ENCODE measurements at regions not wholly inside any gene's neighbourhood (a gene's known extent, or its start where the extent isn't known, plus 50 kb on each side); places are given as distances from the start of the nearest gene placed in this dataset.
"Not testable (repeated sequence)": the region's sequence is repeated elsewhere in the genome, so short reads cannot be mapped to it uniquely, and the experiment has no call there.

DNA sequence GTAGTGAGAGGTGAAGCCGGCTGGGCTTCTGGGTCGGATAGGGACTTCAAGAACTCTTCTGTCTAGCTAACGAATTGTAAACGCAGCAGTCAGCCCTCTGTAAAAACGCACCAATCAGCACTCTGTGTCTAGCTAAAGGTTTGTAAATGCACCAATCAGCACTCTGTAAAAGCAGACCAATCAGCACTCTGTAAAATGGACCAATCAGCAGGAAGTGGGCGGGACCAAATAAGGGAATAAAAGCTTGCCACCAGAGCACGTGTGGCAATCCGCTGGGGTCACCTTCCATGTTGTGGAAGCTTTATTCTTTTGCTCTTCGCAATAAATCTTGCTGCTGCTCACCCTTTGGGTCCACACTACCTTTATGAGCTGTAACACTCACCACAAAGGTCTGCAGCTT, 267.9 kb downstream of the INHBA start:
- DNase-seq; H3K27ac ChIP-seq (ENCODE audit: low read length, poor library complexity, severe bottlenecking); H2AFZ ChIP-seq (ENCODE audit: low read depth, low read length); H3K27me3 ChIP-seq (ENCODE audit: control insufficient read depth in 1 of 2, insufficient read depth in 1 of 2, low read length in 2 of 2); H2BK12ac ChIP-seq (ENCODE audit: low read length in 2 of 2); H3K23ac ChIP-seq (ENCODE audit: low read length in 2 of 2); H3K4ac ChIP-seq (ENCODE audit: low read depth in 1 of 2, low read length in 2 of 2); H4K91ac ChIP-seq (ENCODE audit: low read length); H3K14ac ChIP-seq (ENCODE audit: low read length in 2 of 2); H2AK5ac ChIP-seq (ENCODE audit: low read length, severe bottlenecking); H3K36me3 ChIP-seq (ENCODE audit: control insufficient read depth in 1 of 2, insufficient read depth in 2 of 2, low read depth in 1 of 2, low read length in 2 of 2); H2BK15ac ChIP-seq (ENCODE audit: low read depth, poor library complexity, severe bottlenecking); H3K79me1 ChIP-seq (replicated peaks; ENCODE audit: low read length, poor library complexity, severe bottlenecking); H3K4me3 ChIP-seq (ENCODE audit: insufficient read depth in 1 of 2, low read depth in 1 of 2, low read length in 2 of 2); H3K9me3 ChIP-seq (ENCODE audit: control insufficient read depth, low read length); H2BK5ac ChIP-seq (ENCODE audit: low read depth, low read length, poor library complexity, severe bottlenecking); H3K9ac ChIP-seq (ENCODE audit: low read length); H3K4me2 ChIP-seq (ENCODE audit: low read length, poor library complexity, severe bottlenecking); H3K18ac ChIP-seq (ENCODE audit: low read depth in 1 of 2, low read length in 2 of 2); H3K4me1 ChIP-seq (ENCODE audit: control insufficient read depth, insufficient read depth, low read depth, low read length); H2BK120ac ChIP-seq (ENCODE audit: low read depth, low read length); H4K8ac ChIP-seq (ENCODE audit: low read length): not testable (repeated sequence)
- 84% methylated on average over 9 of the region's 9 CpGs for WGBS

- no peak overlapping the region for H2BK5ac ChIP-seq (ENCODE audit: low read depth, low read length, poor library complexity, severe bottlenecking)
- H3K9ac ChIP-seq (ENCODE audit: low read length), result no peak overlapping the region
- H3K18ac ChIP-seq (ENCODE audit: low read depth in 1 of 2, low read length in 2 of 2), result no peak overlapping the region
- H3K23ac ChIP-seq (ENCODE audit: low read length in 2 of 2), result no peak overlapping the region
- H2AK5ac ChIP-seq (ENCODE audit: low read length, severe bottlenecking), result no peak overlapping the region
- no peak for DNase-seq
- H4K91ac ChIP-seq (ENCODE audit: low read length), result no peak overlapping the region
- no peaks in the 10 kb centered on the region for H3K79me1 ChIP-seq (replicated peaks; ENCODE audit: low read length, poor library complexity, severe bottlenecking)
- H2AFZ ChIP-seq (ENCODE audit: low read depth, low read length), result no peak overlapping the region
- H3K9me3 ChIP-seq (ENCODE audit: control insufficient read depth, low read length), result no peaks in the 10 kb centered on the region
- no peak overlapping the region for H3K4me2 ChIP-seq (ENCODE audit: low read length, poor library complexity, severe bottlenecking)
- 96% methylated on average over 3 of the region's 3 CpGs for WGBS
- no peaks in the 10 kb centered on the region for H3K4me1 ChIP-seq (ENCODE audit: control insufficient read depth, insufficient read depth, low read depth, low read length)
- no peak overlapping the region for H2BK15ac ChIP-seq (ENCODE audit: low read depth, poor library complexity, severe bottlenecking)
- no peak overlapping the region for H2BK12ac ChIP-seq (ENCODE audit: low read length in 2 of 2)
- no peaks in the 10 kb centered on the region for H3K36me3 ChIP-seq (ENCODE audit: control insufficient read depth in 1 of 2, insufficient read depth in 2 of 2, low read depth in 1 of 2, low read length in 2 of 2)
- no peak overlapping the region for H3K4me3 ChIP-seq (ENCODE audit: insufficient read depth in 1 of 2, low read depth in 1 of 2, low read length in 2 of 2)
- no peak overlapping the region for H3K4ac ChIP-seq (ENCODE audit: low read depth in 1 of 2, low read length in 2 of 2)
- H4K8ac ChIP-seq (ENCODE audit: low read length), result no peak overlapping the region
- H3K14ac ChIP-seq (ENCODE audit: low read length in 2 of 2), result no peak overlapping the region
- no peaks in the 10 kb centered on the region for H3K27me3 ChIP-seq (ENCODE audit: control insufficient read depth in 1 of 2, insufficient read depth in 1 of 2, low read length in 2 of 2)
- no peak overlapping the region for H3K27ac ChIP-seq (ENCODE audit: low read length, poor library complexity, severe bottlenecking)
- H2BK120ac ChIP-seq (ENCODE audit: low read depth, low read length), result no peak overlapping the region
Measured at GRCh38 chr7:41431671-41432070, 271.2 kb downstream of the INHBA start.

- Histone ChIP-seq H2BK15ac (ENCODE audit: low read depth, poor library complexity, severe bottlenecking) (no peak overlapping the region), H3K4me2 (ENCODE audit: low read length, poor library complexity, severe bottlenecking) (no peak overlapping the region), H3K36me3 (ENCODE audit: control insufficient read depth in 1 of 2, insufficient read depth in 2 of 2, low read depth in 1 of 2, low read length in 2 of 2) (no peaks in the 10 kb centered on the region), H2AK5ac (ENCODE audit: low read length, severe bottlenecking) (no peak overlapping the region), H3K27me3 (ENCODE audit: control insufficient read depth in 1 of 2, insufficient read depth in 1 of 2, low read length in 2 of 2) (no peaks in the 10 kb centered on the region), H3K23ac (ENCODE audit: low read length in 2 of 2) (no peak overlapping the region), H2AFZ (ENCODE audit: low read depth, low read length) (no peak overlapping the region), H3K4me1 (ENCODE audit: control insufficient read depth, insufficient read depth, low read depth, low read length) (peaks cover 2% of the 10 kb centered on the region), H3K9ac (ENCODE audit: low read length) (no peak overlapping the region), H3K18ac (ENCODE audit: low read depth in 1 of 2, low read length in 2 of 2) (no peak overlapping the region), H4K91ac (ENCODE audit: low read length) (no peak overlapping the region), H3K79me1 (replicated peaks; ENCODE audit: low read length, poor library complexity, severe bottlenecking) (no peaks in the 10 kb centered on the region), H3K14ac (ENCODE audit: low read length in 2 of 2) (no peak overlapping the region), H2BK12ac (ENCODE audit: low read length in 2 of 2) (no peak overlapping the region), H3K4me3 (ENCODE audit: insufficient read depth in 1 of 2, low read depth in 1 of 2, low read length in 2 of 2) (no peak overlapping the region), H2BK120ac (ENCODE audit: low read depth, low read length) (no peak overlapping the region), H3K27ac (ENCODE audit: low read length, poor library complexity, severe bottlenecking) (no peak overlapping the region), H3K9me3 (ENCODE audit: control insufficient read depth, low read length) (no peaks in the 10 kb centered on the region), H2BK5ac (ENCODE audit: low read depth, low read length, poor library complexity, severe bottlenecking) (no peak overlapping the region), H4K8ac (ENCODE audit: low read length) (no peak overlapping the region), H3K4ac (ENCODE audit: low read depth in 1 of 2, low read length in 2 of 2) (no peak overlapping the region)
- WGBS, result 100% methylated on average over 1 of the region's 4 CpGs
- DNase-seq, result no peak
Measured at GRCh38 chr7:41428381-41428780, 274.5 kb downstream of the INHBA start.

DNA sequence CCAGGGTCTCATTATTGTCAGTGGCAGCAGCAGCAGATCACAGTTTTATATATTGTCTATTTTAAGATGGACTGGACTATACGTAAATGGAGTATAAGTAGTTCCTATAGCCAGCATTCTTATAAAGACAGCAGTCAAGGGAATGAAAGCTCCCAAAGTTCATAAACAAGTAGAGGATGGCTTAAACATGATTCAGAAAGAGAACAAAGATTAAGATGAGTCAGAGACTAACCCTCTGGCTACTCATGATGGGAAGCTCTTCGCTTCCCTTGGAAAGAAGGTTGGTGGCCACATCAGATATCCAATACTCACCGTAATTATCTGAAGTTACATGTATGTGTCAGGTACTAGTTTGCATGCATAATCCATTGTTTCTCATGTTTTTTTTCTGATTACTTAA, 277.0 kb downstream of the INHBA start:
- H3K27ac ChIP-seq (ENCODE audit: low read length, poor library complexity, severe bottlenecking), result no peak overlapping the region
- no peak overlapping the region for H3K14ac ChIP-seq (ENCODE audit: low read length in 2 of 2)
- no peak overlapping the region for H2AK5ac ChIP-seq (ENCODE audit: low read length, severe bottlenecking)
- H3K36me3 ChIP-seq (ENCODE audit: control insufficient read depth in 1 of 2, insufficient read depth in 2 of 2, low read depth in 1 of 2, low read length in 2 of 2), result no peaks in the 10 kb centered on the region
- no peak overlapping the region for H2BK120ac ChIP-seq (ENCODE audit: low read depth, low read length)
- no peak overlapping the region for H3K4me3 ChIP-seq (ENCODE audit: insufficient read depth in 1 of 2, low read depth in 1 of 2, low read length in 2 of 2)
- no peak overlapping the region for H3K18ac ChIP-seq (ENCODE audit: low read depth in 1 of 2, low read length in 2 of 2)
- no peak overlapping the region for H4K91ac ChIP-seq (ENCODE audit: low read length)
- H3K4me2 ChIP-seq (ENCODE audit: low read length, poor library complexity, severe bottlenecking), result no peak overlapping the region
- no peak overlapping the region for H3K23ac ChIP-seq (ENCODE audit: low read length in 2 of 2)
- no peak overlapping the region for H2BK15ac ChIP-seq (ENCODE audit: low read depth, poor library complexity, severe bottlenecking)
- no peaks in the 10 kb centered on the region for H3K27me3 ChIP-seq (ENCODE audit: control insufficient read depth in 1 of 2, insufficient read depth in 1 of 2, low read length in 2 of 2)
- peaks cover 2% of the 10 kb centered on the region for H3K4me1 ChIP-seq (ENCODE audit: control insufficient read depth, insufficient read depth, low read depth, low read length)
- H3K79me1 ChIP-seq (replicated peaks; ENCODE audit: low read length, poor library complexity, severe bottlenecking), result no peaks in the 10 kb centered on the region
- no peak overlapping the region for H2BK12ac ChIP-seq (ENCODE audit: low read length in 2 of 2)
- no peak overlapping the region for H2AFZ ChIP-seq (ENCODE audit: low read depth, low read length)
- no peak overlapping the region for H4K8ac ChIP-seq (ENCODE audit: low read length)
- no peak overlapping the region for H3K4ac ChIP-seq (ENCODE audit: low read depth in 1 of 2, low read length in 2 of 2)
- peak overlapping the region; percentile 40 for H3K9ac ChIP-seq (ENCODE audit: low read length)
- WGBS, result no CpG with 5 or more reads among the region's 3 CpGs
- H3K9me3 ChIP-seq (ENCODE audit: control insufficient read depth, low read length), result no peaks in the 10 kb centered on the region
- H2BK5ac ChIP-seq (ENCODE audit: low read depth, low read length, poor library complexity, severe bottlenecking), result no peak overlapping the region
- DNase-seq, result peak; percentile 68

Measured in mesenchymal stem cell (in vitro differentiated cells and primary cell).